ENCODE measurements at regions not wholly inside any gene's neighbourhood (a gene's known extent, or its start where the extent isn't known, plus 50 kb on each side); places are given as distances from the start of the nearest gene placed in this dataset.

- H3K27me3 Mint-ChIP-seq (ENCODE audit: insufficient read depth), result no peaks in the 10 kb centered on the region
- H3K36me3 Mint-ChIP-seq (ENCODE audit: low read depth), result no peaks in the 10 kb centered on the region
- TF ChIP-seq, protein P1, sequence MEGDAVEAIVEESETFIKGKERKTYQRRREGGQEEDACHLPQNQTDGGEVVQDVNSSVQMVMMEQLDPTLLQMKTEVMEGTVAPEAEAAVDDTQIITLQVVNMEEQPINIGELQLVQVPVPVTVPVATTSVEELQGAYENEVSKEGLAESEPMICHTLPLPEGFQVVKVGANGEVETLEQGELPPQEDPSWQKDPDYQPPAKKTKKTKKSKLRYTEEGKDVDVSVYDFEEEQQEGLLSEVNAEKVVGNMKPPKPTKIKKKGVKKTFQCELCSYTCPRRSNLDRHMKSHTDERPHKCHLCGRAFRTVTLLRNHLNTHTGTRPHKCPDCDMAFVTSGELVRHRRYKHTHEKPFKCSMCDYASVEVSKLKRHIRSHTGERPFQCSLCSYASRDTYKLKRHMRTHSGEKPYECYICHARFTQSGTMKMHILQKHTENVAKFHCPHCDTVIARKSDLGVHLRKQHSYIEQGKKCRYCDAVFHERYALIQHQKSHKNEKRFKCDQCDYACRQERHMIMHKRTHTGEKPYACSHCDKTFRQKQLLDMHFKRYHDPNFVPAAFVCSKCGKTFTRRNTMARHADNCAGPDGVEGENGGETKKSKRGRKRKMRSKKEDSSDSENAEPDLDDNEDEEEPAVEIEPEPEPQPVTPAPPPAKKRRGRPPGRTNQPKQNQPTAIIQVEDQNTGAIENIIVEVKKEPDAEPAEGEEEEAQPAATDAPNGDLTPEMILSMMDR (IDR thresholded peaks at IDR 0.05), result no peak
- no peak overlapping the region for H3K4me3 Mint-ChIP-seq
- H3K4me1 Mint-ChIP-seq (ENCODE audit: low read depth), result no peaks in the 10 kb centered on the region
- no peak for DNase-seq
- H3K9me3 Mint-ChIP-seq, result peaks cover 16% of the 10 kb centered on the region
- no peak overlapping the region for H3K27ac Mint-ChIP-seq
Measured at GRCh38 chr4:18518098-18518497, 496.5 kb upstream of the LCORL start.

- TF ChIP-seq, protein P1 (IDR thresholded peaks at IDR 0.05), result no peak
- no peak overlapping the region for H3K4me3 Mint-ChIP-seq
- peaks cover 21% of the 10 kb centered on the region for H3K9me3 Mint-ChIP-seq
- no peaks in the 10 kb centered on the region for H3K36me3 Mint-ChIP-seq (ENCODE audit: low read depth)
- H3K27ac Mint-ChIP-seq, result no peak overlapping the region
- DNase-seq, result no peak
- H3K4me1 Mint-ChIP-seq (ENCODE audit: low read depth), result no peaks in the 10 kb centered on the region
- no peaks in the 10 kb centered on the region for H3K27me3 Mint-ChIP-seq (ENCODE audit: insufficient read depth)
Measured at GRCh38 chr4:18513861-18514260, 492.3 kb upstream of the LCORL start.

GRCh38 chr4:18512718-18513117 is 491.2 kb upstream of the LCORL start:
- Mint-ChIP-seq H3K4me1 (ENCODE audit: low read depth) (no peaks in the 10 kb centered on the region), H3K4me3 (no peak overlapping the region), H3K27ac (no peak overlapping the region), H3K9me3 (peaks cover 16% of the 10 kb centered on the region), H3K36me3 (ENCODE audit: low read depth) (no peaks in the 10 kb centered on the region), H3K27me3 (ENCODE audit: insufficient read depth) (no peaks in the 10 kb centered on the region)
- no peak for DNase-seq
- TF ChIP-seq, protein P1 (IDR thresholded peaks at IDR 0.05), result no peak

DNA sequence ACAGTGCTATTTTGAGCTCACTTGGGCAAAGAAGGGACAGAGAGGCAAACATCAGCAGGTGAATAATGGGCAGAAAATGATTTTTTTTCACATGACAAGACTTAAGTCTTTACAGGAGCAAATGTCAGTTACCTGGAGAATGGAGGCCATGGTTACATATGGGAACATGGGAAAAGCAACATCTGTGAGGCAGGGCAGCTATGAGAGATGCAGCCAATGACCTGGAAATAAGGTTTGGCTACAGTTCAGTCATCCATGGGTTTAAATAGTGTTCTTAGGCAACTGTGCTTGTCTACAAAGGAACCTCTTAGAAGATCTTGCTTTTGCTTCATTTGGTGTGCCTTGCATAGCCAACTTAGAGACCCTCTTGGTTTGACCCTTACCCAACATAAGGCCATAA is 490.2 kb upstream of the LCORL start:
- TF ChIP-seq, protein P1 (IDR thresholded peaks at IDR 0.05), result no peak
- peaks cover 20% of the 10 kb centered on the region for H3K9me3 Mint-ChIP-seq

GRCh38 chr4:18508786-18509185 is 487.2 kb upstream of the LCORL start:
- TF ChIP-seq, protein P1 (IDR thresholded peaks at IDR 0.05), result no peak
- H3K9me3 Mint-ChIP-seq, result peaks cover 15% of the 10 kb centered on the region
- no peaks in the 10 kb centered on the region for H3K36me3 Mint-ChIP-seq (ENCODE audit: low read depth)
- DNase-seq, result no peak
- no peak overlapping the region for H3K27ac Mint-ChIP-seq
- no peaks in the 10 kb centered on the region for H3K27me3 Mint-ChIP-seq (ENCODE audit: insufficient read depth)
- no peaks in the 10 kb centered on the region for H3K4me1 Mint-ChIP-seq (ENCODE audit: low read depth)
- no peak overlapping the region for H3K4me3 Mint-ChIP-seq

More for the DNA sequence above, 490.2 kb upstream of the LCORL start:
- H3K4me3 Mint-ChIP-seq, result no peak overlapping the region
- no peak overlapping the region for H3K27ac Mint-ChIP-seq
- no peak for DNase-seq
- H3K36me3 Mint-ChIP-seq (ENCODE audit: low read depth), result no peaks in the 10 kb centered on the region
- no peaks in the 10 kb centered on the region for H3K27me3 Mint-ChIP-seq (ENCODE audit: insufficient read depth)
- no peaks in the 10 kb centered on the region for H3K4me1 Mint-ChIP-seq (ENCODE audit: low read depth)

DNA sequence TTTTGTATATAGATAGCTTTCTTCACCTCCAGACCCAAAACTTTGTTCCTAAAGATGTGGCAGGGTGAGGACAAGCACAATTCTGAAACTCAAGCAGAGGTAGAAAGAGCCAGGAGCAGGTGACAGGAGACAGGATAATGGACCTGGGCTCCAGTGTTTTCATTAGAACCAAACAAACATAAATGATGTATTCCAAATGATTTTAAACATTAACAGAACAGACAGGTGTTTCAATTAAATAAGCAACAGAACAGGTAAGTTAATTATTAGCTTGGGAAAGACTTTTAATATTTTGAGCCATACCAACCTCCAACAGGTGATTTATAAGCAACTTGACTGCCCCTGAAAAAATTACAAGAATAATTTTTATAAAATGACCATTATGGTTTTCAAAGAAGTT is 459.4 kb upstream of the LCORL start:
- no peak overlapping the region for H3K27ac Mint-ChIP-seq
- no peaks in the 10 kb centered on the region for H3K36me3 Mint-ChIP-seq (ENCODE audit: low read depth)
- TF ChIP-seq, protein P1 (IDR thresholded peaks at IDR 0.05), result no peak
- H3K4me3 Mint-ChIP-seq, result no peak overlapping the region
- no peak for DNase-seq
- peaks cover 61% of the 10 kb centered on the region for H3K9me3 Mint-ChIP-seq
- peaks cover 2% of the 10 kb centered on the region for H3K27me3 Mint-ChIP-seq (ENCODE audit: insufficient read depth)
- no peaks in the 10 kb centered on the region for H3K4me1 Mint-ChIP-seq (ENCODE audit: low read depth)
